ENCODE measurements at regions not wholly inside any gene's neighbourhood (a gene's known extent, or its start where the extent isn't known, plus 50 kb on each side); places are given as distances from the start of the nearest gene placed in this dataset.

GRCh38 chr12:87182696-87183233, 846.4 kb downstream of the C12orf50 start:
- Mint-ChIP-seq H3K9me3 (ENCODE audit: low read depth) (peaks cover 3% of the 10 kb centered on the region), H3K27me3 (no peaks in the 10 kb centered on the region), H3K4me1 (ENCODE audit: low read depth) (peaks cover 2% of the 10 kb centered on the region), H3K4me3 (ENCODE audit: low read depth) (no peak overlapping the region), H3K27ac (no peak overlapping the region), H3K36me3 (ENCODE audit: insufficient read depth) (no peaks in the 10 kb centered on the region)
- no peak for TF ChIP-seq CTCF (IDR thresholded peaks at IDR 0.05; ENCODE audit: unreplicated experiment)
- no peak for DNase-seq (ENCODE audit: low spot score, unreplicated experiment)

DNA sequence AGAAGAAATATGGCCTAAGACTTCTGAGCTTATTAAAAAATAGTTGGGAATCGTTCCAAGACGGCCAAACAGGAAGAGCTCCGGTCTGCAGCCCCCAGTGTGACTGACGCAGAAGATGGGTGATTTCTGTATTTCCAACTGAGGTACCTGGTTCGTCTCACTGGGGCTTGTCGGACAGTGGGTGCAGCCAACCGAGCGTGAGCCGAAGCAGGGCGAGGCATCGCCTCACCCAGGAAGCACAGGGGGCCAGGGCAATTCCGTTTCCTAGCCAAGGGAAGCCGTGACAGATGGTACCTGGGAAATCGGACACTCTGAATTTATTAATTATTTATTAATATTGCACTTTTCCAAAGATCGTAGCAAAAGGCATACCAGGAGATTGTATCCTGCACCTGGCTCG, 857.8 kb downstream of the C12orf50 start:
- Mint-ChIP-seq H3K9me3 (ENCODE audit: low read depth) (peaks cover 41% of the 10 kb centered on the region), H3K27me3 (no peaks in the 10 kb centered on the region), H3K27ac (no peak overlapping the region), H3K4me1 (ENCODE audit: low read depth) (peaks cover 6% of the 10 kb centered on the region), H3K4me3 (ENCODE audit: low read depth) (no peak overlapping the region), H3K36me3 (ENCODE audit: insufficient read depth) (peaks cover 3% of the 10 kb centered on the region)
- no peak for TF ChIP-seq CTCF (IDR thresholded peaks at IDR 0.05; ENCODE audit: unreplicated experiment)
- DNase-seq (ENCODE audit: low spot score, unreplicated experiment): no peak

DNA sequence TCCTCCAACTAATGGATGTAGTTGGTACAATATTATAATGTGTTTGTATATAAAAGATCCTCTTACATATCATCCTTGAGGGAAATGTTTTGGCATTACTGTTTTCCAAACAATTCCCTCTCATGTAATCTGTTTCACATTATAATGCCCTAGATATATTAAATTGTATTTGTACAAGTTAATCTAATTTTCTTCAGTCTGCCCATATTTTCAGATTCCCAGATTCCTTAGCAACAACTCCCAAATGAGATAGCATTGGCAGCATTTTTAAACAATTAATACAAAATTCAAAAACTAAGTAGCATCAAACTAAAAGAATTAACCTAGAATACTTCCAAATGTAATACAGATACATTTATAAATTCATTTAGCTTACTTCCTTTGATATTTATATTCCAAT, 860.2 kb downstream of the C12orf50 start:
- H3K36me3 Mint-ChIP-seq (ENCODE audit: insufficient read depth): peaks cover 6% of the 10 kb centered on the region
- peaks cover 6% of the 10 kb centered on the region for H3K4me1 Mint-ChIP-seq (ENCODE audit: low read depth)

DNA sequence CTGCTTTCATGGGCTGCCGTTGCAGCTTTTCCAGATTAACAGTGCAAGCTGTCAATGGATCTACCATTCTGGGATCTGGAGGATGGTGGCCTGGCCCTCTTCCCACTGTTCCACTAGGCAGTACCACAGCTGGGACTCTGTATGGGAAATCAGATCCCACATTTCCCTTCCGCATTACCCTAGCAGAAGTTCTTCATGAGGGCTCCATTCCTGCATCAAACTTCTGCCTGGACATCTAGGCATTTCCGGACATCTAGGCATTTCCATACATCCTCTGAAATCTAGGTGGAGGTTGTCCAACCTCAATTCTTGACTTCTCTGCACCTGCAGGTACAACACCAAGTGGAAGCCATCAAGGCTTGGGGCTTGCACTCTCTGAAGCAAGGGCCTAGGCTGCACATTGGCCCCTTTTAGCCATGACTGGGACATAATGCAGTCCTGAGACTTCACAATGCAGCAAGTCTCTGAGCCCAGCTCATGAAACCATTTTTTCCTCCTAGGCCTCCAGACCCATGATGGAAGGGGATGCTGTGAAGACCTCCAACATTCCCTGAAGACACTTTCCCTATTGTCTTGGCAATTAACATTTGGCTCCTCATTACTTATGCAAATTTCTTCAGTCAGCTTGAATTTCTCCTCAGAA, 863.3 kb downstream of the C12orf50 start:
- H3K4me3 Mint-ChIP-seq (ENCODE audit: low read depth): no peak overlapping the region
- no peak for DNase-seq (ENCODE audit: low spot score, unreplicated experiment)
- H3K36me3 Mint-ChIP-seq (ENCODE audit: insufficient read depth): peaks cover 4% of the 10 kb centered on the region
- peaks cover 29% of the 10 kb centered on the region for H3K9me3 Mint-ChIP-seq (ENCODE audit: low read depth)
- no peaks in the 10 kb centered on the region for H3K27me3 Mint-ChIP-seq
- TF ChIP-seq CTCF (IDR thresholded peaks at IDR 0.05; ENCODE audit: unreplicated experiment): no peak
- no peak overlapping the region for H3K27ac Mint-ChIP-seq
- peaks cover 5% of the 10 kb centered on the region for H3K4me1 Mint-ChIP-seq (ENCODE audit: low read depth)

More for the DNA sequence above, 860.2 kb downstream of the C12orf50 start:
- H3K9me3 Mint-ChIP-seq (ENCODE audit: low read depth): peaks cover 42% of the 10 kb centered on the region
- H3K4me3 Mint-ChIP-seq (ENCODE audit: low read depth): no peak overlapping the region
- H3K27ac Mint-ChIP-seq: no peak overlapping the region
- TF ChIP-seq CTCF (IDR thresholded peaks at IDR 0.05; ENCODE audit: unreplicated experiment): no peak
- DNase-seq (ENCODE audit: low spot score, unreplicated experiment): no peak
- H3K27me3 Mint-ChIP-seq: no peaks in the 10 kb centered on the region

DNA sequence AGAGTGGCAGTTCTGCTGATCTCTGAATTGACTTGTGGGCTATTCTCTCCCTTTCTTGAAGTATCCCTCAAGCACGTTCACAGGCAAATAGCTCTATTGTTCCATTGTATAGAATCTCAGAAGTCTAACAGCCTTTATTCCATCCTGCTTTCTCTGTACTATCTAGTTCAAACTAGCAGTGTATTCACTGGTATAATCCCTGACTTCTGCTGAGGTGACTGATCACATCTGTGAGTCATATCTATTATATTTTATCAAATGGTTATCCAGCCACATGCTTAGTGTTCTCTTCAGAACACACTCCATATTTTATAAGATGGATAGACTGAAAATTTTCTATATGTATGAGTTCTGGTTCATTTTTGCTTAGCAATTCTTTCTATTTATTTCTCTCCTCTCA, 866.1 kb downstream of the C12orf50 start:
- Mint-ChIP-seq H3K4me3 (ENCODE audit: low read depth) (no peak overlapping the region), H3K4me1 (ENCODE audit: low read depth) (no peaks in the 10 kb centered on the region), H3K36me3 (ENCODE audit: insufficient read depth) (peaks cover 4% of the 10 kb centered on the region), H3K9me3 (ENCODE audit: low read depth) (peaks cover 25% of the 10 kb centered on the region), H3K27ac (no peak overlapping the region), H3K27me3 (no peaks in the 10 kb centered on the region)
- no peak for DNase-seq (ENCODE audit: low spot score, unreplicated experiment)
- TF ChIP-seq CTCF (IDR thresholded peaks at IDR 0.05; ENCODE audit: unreplicated experiment): no peak
